NCI-H345 (cell line): ENCODE measurements at regions not wholly inside any gene's neighbourhood (a gene's known extent, or its start where the extent isn't known, plus 50 kb on each side); places are given as distances from the start of the nearest gene placed in this dataset.
"Not testable (repeated sequence)": the region's sequence is repeated elsewhere in the genome, so short reads cannot be mapped to it uniquely, and the experiment has no call there.

Experiments
- DNase-seq: peaks from one replicate; lab custom pipeline; 2025; lab: John Stamatoyannopoulos, UW

DNA sequence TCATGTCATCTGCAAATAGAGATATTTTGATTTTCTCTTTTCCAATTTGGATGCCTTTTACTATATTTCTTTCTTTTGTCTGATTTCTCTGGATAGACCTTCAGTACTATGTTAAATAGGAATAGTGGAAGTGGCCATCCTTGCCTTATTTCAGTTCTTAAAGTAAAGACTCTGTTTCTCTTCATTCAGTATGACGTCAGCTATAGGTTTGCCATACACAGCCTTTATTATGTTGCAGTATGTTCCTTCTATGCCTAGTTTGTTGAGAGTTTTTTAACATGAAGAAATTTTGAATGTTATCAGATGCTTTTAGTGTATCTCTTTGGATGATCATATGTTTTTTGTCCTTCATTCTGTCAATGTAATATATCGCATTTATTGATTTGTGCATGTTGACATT lies 566.7 kb upstream of the ROBO1 start:
- DNase-seq = no peak

DNA sequence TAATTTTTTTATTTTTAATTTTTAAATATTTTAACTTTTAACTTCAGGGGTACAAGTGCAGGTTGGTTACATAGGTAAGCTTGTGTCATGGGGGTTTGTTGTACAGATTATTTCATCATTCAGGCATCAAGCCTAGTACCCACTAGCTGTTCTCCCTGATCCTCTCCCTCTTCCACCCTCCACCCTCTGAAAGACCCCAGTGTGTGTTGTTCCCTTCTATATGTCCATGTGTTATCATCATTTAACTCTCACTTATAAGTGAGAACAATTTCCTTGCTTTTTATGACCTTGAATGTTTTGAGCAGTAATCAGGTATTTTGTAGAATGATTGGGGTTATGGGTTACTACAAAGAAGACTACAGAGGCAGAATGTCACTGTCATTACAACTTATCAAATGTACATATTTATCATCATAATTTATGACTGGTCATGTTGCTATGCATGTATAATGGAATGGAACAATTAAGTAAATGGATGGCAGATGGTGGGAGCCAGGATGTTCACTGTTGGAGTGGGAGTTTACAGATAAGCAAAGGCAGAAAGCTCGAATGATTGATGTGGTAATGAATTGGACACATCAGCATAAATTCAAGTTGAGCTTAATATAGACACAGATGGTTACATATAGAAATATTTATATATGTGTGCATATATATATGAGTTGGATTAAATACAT lies 563.8 kb upstream of the ROBO1 start:
- DNase-seq = no peak

DNA sequence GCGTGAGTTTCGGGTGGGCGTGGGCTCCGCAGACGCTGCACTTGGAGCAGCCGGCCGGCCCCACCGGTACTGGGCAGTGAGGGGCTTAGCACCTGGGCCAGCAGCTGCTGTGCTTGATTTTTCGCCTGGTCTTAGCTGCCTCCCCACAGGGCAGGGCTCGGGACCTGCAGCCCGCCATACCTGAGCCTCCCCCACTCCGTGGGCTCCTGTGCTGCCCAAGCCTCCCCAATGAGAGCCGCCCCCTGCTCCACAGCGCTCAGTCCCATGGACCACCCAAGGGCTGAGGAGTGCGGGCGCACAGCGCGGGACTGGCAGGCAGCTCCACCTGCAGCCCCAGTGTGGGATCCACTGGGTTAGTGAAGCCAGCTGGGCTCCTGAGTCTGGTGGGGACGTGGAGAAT lies 546.7 kb upstream of the ROBO1 start:
- not testable (repeated sequence) for DNase-seq

DNA sequence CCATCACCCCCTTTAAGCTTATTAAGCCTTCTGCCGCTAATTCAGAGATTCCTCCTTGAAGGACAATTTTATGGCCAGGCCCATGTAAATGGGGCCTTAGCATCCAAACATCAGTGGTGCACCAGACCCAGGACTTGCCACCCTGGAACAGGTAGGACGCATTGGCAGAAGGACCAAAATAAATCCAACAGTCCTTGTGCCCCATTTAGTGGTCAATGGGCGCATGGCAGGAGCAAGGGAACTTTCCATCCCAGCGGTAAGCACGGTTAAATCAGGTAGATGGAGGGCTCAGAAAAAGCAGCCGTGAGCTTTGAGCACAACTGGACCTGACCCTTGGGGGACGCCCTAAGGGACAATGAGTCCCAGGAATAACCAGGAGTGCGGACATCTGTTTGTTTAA lies 540.8 kb upstream of the ROBO1 start:
- no peak for DNase-seq

DNA sequence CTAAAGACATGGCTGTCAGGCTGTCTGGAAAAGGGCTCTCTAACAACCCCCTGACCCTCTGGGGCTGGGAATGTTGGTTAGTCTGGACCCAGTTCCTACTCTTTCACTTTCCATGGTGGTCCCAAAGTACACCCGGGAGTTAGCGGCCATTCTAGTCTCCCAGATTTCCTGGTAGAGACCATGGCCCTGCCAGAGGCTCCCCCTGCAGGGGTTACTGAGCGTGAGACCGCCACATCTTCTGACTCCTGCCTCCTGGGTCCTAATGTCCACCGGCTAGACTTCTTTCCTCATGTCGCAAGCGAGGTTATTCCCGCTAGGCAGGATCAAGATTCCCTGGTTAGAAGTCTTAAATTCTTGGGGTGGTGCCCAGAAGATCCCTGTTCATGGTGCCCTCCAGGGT lies 540.0 kb upstream of the ROBO1 start:
- no peak for DNase-seq

DNA sequence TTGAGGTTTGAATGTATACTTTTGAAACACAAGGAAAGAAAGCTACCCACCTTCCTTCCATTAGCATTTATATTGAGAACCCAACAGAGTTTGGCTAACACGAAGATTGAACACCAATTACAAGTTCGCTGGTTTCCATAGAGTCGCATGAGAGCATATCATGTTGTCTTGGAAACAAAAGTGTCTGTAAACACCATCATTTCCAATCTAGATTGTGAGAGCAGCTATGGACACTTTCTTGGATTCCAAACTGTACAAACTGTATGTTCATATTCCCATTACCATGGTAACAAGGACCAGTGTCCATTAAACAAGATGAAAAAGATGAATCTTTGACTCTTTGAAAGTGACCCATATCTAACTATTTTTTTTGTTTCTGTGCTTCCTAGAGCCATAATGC lies 529.9 kb upstream of the ROBO1 start:
- DNase-seq = no peak

DNA sequence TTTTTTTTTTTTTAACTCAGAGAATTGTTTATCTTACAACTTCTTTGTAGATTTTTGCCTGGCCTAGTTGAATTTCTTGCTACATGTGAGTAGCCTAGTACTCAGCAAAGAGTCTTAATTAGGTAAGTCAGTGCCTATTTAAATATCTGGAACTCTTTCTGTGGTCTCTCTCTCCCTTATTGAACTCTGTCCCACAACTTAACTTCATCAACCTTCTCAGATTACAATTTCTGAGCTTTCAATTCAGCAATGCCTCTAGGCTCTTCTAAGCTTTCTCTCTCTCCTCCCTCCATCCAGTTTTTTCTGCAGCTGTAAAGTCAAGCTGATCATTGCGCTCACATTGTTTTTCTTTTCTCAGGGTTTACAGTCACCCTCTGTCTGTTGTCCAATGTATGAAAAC lies 517.6 kb upstream of the ROBO1 start:
- DNase-seq = no peak

DNA sequence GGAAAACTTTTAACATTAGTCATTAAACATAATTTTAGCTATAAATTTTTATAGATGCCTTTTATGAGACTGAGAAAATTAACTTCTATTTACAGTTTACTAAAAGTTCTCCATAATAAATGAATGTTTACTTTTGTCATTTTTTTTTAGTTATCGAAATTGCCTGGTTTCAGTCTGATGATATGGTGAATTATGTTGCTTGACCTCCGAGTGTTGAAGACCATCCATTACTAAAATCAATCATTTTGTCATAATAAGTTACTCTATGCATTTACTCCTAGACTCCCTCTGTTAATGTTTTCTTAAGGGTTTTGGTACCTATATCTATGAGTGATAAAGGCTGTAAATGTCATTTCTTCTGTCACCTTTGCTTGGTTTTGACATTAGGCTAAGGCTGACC lies 516.0 kb upstream of the ROBO1 start:
- no peak for DNase-seq

DNA sequence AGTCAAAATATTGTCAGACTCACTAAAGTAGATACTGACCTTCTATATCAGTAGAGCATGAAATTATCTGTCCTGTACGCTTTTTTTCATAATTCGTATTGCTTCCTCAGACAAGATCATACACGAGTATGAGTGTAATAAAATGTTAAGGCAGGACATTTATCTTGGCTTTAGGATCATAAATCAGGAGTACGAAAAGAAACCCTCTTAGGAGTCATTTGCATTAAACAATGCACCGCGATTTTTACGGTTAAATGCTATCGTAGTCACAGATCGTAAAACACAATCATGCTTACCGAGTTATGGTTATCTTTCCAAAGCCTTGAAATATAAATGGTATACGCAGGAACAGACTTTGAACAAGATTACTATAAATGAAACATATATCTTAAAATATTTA lies 510.3 kb upstream of the ROBO1 start:
- DNase-seq = no peak

DNA sequence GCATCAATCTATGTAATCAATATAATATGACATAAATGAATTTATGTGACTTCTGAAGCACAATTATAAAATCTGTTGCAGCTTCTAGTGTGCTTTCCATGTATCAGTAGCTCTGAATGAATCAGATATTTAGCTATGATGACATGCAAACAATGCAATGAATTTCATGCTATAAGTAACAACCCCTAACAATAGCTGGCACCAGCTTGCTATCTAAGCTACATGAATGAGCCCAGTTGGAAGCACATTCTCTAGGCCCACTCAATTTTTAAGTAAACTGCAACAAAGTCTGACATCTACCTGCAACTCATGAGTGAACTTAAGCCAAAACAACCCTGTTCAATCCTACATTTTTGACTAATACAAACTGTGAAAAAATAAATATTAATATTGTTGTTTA lies 507.3 kb upstream of the ROBO1 start:
- no peak for DNase-seq

DNA sequence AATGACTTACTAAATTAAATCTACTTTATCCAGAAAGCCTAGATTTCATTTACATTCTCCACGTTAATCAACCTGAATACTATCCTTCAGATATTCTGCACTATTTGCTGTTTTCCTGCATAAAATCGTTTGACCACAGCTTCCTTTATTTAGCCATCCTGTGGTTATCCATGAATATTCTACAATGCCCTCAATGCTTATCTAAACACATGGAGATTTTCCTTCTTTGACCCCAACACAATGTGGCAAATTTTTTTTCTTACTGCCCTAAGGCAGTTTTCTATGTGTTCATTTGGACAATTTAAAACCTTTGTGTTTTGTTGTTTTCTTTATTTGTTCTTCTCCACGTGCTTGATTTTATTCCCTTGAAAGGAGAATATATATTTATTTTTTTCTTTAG lies 495.5 kb upstream of the ROBO1 start:
- DNase-seq = no peak

DNA sequence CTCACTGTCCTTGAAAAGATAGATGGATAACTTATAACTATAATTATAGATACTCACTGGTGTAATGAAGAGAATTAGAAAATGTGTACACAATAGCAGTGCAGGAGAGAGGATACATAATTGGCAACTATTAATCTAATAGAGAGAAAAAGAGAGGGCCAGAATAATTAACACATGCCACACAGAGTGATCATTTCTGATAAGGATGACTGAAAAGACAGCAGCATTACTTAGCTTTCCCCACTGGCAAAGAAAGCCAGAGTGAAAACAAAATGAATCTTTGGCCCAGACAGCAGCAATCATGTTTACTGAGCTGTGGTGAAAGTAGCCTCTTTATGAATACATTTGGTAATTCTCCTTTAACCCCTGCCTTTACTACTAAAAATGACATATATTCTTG lies 493.3 kb upstream of the ROBO1 start:
- DNase-seq = no peak

DNA sequence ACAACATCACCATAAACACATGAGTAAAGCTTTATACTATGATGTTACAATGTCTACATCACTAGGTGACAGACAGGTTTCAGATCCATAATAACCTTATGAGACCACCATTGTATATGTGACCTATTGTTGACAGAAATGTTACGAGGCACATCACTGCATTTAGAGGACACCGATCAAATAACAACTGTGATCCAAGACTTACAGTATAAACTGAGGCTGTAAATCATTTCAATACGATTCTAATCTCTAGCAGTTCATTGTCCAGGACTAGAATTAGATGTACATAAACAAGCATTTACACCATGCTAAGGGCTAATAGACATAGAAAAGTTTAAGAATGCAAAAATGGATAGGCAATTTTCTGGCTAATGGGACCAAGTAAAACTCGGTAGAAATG lies 491.9 kb upstream of the ROBO1 start:
- no peak for DNase-seq

DNA sequence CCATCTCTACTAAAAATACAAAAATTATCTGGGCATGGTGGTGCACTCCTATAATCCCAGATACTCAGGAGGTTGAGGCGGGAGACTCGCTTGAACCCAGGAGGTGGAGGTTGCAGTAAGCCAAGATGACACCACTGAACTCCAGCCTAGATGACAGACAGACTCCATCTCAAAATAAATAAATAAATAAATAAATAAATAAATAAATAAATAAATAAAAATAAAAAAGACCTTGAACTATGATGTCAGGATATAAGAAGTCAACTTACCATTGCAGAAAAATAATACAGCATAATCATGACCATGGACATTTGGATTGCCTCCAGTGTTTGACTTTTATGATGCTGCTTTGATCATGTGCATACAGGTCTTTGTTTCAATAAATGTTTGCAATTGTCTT lies 484.3 kb upstream of the ROBO1 start:
- DNase-seq = no peak

DNA sequence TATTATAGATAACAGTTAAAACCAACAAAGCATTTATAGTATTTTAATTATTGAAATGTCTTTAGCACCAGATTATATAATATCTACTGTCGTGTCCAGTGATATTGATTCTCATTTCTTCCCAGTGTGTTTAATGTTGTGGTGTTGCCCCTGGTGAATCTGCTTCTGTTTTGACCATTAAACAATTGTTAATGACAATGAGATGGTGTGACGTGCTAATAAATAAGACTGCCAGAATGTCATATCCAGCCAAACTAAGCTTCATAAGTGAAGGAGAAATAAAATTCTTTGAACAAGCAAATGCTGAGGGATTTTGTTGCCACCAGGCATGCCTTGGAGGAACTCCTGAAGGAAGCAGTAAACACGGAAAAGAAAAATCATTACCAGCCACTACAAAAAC lies 480.0 kb upstream of the ROBO1 start:
- no peak for DNase-seq

DNA sequence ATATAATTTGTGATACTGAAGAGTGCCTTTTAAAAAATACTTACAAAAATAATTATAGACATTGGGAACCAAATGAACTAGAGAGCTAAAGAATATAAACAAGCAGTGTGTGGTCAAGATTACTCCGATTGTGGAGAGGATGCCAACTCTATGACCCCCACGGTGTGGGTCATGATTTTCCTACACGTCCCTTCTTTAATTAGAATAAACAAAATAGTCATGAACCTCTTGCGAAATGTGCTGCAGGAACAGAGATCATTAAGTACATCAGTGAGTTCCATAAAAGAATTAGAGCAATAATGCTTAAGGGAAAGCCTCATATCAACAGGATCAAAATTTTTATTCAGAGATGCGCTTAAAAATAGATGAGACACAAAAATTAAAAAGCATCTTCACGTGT lies 476.6 kb upstream of the ROBO1 start:
- DNase-seq = no peak

DNA sequence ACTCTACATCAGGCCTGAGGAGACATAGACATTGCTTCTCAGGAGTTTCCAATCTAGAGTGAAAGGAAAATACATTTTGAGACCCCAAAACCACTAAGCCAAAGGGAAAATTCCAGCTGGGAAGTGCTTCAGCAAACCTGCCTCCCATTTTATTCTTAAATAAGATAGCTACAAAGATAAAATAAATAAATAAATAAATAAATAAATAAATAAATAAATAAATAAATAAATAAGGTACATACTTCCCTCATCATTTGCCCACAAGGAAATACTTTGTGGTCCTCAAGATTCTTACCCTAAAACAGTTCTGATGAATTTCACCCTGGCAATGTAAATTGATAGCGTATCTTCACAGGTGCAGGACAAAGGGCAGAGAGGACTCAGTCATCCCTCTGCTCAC lies 474.0 kb upstream of the ROBO1 start:
- no peak for DNase-seq

DNA sequence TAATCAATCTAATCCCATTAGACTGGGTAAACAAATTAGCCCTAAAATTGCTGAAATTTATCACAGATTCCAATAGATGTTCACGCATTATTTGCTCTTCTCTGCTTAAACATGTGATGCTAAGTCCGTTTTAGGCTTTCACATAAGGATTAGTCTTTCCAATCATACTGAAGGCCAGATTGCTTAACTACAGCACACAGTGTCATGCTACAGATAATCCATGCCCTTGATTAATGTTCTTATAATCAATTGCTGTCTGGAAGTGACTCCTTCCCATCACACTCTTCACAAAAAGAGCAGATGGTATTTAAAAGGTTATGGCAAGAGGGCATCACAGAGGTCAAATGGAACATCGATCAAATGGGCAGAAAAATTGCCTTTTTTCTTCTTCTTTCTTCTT lies 471.5 kb upstream of the ROBO1 start:
- no peak for DNase-seq

DNA sequence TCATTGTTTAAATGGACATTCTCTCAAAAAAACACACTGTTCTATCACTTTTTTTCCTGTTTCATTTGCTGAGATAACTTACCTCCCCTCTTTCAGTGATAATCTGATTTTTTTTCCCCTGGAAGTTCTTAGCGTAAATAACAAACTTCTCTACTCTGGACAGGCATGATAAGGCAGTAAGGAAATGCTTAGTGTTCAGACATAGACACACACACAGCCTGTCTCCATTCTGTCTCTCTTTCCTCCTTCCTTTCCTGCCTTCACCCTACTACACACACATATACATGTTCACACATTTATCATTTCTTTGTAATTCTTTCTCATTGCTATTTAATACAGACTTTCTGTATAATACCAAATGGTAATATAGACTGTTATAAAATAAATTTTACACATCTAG lies 470.8 kb upstream of the ROBO1 start:
- no peak for DNase-seq

DNA sequence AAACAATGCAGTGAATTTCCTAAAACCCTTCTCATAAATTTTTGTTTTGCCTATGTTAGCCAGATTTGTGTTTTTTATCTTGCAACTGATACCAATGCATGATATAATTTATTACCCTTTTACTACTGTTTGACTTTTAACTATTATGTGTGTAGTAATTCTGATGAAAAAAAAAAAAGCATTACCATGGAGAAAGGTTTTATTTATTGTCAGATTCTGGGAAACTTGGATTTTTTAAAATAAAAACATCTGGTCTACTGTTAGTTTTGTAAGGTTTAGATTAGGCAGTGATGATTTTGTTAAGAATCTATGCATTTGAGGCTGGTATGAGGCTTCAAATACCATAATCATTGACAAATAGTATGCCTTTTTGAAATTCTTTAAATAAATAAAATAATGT lies 470.4 kb upstream of the ROBO1 start:
- no peak for DNase-seq

DNA sequence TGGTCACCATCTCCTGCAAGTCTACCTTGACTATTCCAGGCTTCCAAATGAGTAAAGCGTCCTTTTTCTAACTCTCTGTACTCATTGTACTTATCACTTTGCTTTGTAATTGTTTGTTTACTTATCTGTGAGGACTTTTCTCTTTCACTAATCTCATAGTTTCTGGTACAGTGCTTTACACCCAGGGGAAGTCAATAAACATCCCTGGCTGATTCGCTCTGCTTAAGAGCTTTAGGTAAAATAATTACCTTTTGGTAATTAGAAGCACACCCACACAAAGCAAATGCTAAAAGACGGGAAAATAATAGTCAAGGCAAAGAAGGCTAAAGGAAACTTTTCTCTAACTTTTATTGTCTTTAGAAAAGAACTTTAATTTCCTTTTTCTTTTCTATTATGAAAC lies 466.9 kb upstream of the ROBO1 start:
- DNase-seq = peak; percentile 27

DNA sequence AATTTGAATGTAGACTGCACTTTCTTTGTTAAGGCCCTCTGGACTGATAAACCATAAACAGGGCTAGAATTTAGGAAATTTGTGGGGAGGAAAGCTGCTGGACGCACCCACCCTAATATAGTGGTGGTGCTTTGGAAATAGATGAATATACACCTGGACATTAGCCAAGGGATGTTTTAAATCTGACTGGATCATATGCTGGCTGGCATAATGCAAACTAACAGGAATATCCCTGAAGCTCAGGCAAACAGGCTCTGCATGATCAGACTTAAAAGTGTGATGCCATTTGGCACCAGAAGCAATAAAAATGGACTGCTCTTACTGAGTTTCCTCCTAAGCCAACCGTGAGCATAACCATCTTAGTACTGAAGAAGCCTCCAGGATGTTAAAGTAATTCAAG lies 465.8 kb upstream of the ROBO1 start:
- no peak for DNase-seq

DNA sequence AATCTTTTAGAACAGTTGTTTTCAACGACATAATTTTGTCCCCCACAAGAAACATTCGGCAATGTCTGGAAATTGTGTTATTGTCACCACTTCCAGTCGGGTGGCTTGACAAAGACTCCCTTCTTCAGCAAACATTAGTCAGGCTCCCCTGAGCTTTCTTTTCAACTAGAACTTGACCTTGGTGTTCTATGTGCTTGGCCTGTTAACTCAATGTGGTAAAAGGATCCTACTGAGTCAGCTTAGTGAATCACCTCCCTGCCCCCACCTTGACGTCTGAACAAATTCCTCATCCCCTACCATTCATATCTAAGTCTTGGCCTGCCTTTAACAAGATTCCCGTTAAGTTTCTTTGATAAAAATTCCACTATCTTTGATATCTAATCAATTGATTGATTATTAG lies 465.0 kb upstream of the ROBO1 start:
- no peak for DNase-seq

DNA sequence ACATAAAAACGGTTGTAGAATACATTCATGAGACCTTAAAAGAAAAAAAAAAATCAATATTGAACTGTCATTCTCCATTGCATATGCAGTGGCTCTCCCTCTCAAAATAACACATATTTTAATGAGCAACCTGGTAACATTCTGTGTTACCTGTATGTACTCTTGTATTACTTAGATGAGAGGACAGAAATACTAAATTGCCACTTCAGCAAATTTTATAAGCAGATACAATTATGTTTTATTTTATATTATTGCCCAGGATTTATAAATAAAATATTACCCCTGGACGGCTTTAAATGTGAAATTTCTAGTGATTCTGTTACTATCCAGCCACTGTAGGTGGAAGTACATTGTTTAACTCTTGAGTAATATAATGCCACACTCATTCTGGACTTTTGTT lies 463.2 kb upstream of the ROBO1 start:
- no peak for DNase-seq

DNA sequence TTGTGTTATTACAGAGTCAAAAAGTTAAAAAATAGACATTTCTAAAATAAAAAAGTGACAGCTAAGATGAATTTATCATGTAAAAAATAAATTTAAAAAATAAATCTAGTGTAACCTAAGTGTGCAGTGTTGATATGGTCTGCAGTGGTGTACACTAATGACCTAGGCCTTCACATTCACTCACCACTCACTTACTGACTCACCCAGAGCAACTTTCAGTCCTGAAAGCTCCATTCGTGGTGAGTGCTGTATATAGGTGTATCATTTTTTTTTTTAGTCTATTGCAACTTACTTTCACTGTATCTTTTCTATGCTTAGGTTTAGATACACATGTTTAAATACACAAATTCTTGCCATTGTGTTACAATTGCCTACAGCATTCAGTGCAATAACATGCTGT lies 459.4 kb upstream of the ROBO1 start:
- DNase-seq = no peak
